ENCODE measurements at regions not wholly inside any gene's neighbourhood (a gene's known extent, or its start where the extent isn't known, plus 50 kb on each side); places are given as distances from the start of the nearest gene placed in this dataset.

- no peak for DNase-seq
- TF ChIP-seq POLR2A (IDR thresholded peaks at IDR 0.05) (no peak), CTCF (IDR thresholded peaks at IDR 0.05) (no peak)
- no peaks in the 10 kb centered on the region for H3K27me3 ChIP-seq
- H3K9me3 ChIP-seq: no peaks in the 10 kb centered on the region
- no peak overlapping the region for H3K4me3 ChIP-seq
- H3K27ac ChIP-seq: no peak overlapping the region
- H3K4me1 ChIP-seq: no peaks in the 10 kb centered on the region
- no peaks in the 10 kb centered on the region for H3K36me3 ChIP-seq
These were observed 296.9 kb upstream of the RND3 start for GRCh38 chr2:150784389-150784788.

- no peaks in the 10 kb centered on the region for H3K27me3 ChIP-seq
- no peak overlapping the region for H3K27ac ChIP-seq
- H3K9me3 ChIP-seq: no peaks in the 10 kb centered on the region
- no peaks in the 10 kb centered on the region for H3K4me1 ChIP-seq
- TF ChIP-seq POLR2A (IDR thresholded peaks at IDR 0.05) (no peak), CTCF (IDR thresholded peaks at IDR 0.05) (no peak)
- no peak overlapping the region for H3K4me3 ChIP-seq
- no peaks in the 10 kb centered on the region for H3K36me3 ChIP-seq
- DNase-seq: no peak
These were observed 296.4 kb upstream of the RND3 start for GRCh38 chr2:150783896-150784295.

GRCh38 chr2:150783015-150783414 lies 295.5 kb upstream of the RND3 start:
- Histone ChIP-seq H3K4me1 (no peaks in the 10 kb centered on the region), H3K36me3 (no peaks in the 10 kb centered on the region), H3K4me3 (no peak overlapping the region), H3K27ac (no peak overlapping the region), H3K9me3 (no peaks in the 10 kb centered on the region), H3K27me3 (no peaks in the 10 kb centered on the region)
- TF ChIP-seq POLR2A (IDR thresholded peaks at IDR 0.05) (no peak), CTCF (IDR thresholded peaks at IDR 0.05) (no peak)
- no peak for DNase-seq

GRCh38 chr2:150782613-150783012 lies 295.1 kb upstream of the RND3 start:
- Histone ChIP-seq H3K9me3 (no peaks in the 10 kb centered on the region), H3K36me3 (no peaks in the 10 kb centered on the region), H3K27me3 (no peaks in the 10 kb centered on the region), H3K27ac (no peak overlapping the region), H3K4me3 (no peak overlapping the region), H3K4me1 (no peaks in the 10 kb centered on the region)
- TF ChIP-seq POLR2A (IDR thresholded peaks at IDR 0.05): no peak
- TF ChIP-seq CTCF (IDR thresholded peaks at IDR 0.05): no peak
- no peak for DNase-seq

- Histone ChIP-seq H3K9me3 (no peaks in the 10 kb centered on the region), H3K4me3 (no peak overlapping the region), H3K27me3 (no peaks in the 10 kb centered on the region), H3K27ac (no peak overlapping the region), H3K36me3 (no peaks in the 10 kb centered on the region), H3K4me1 (no peaks in the 10 kb centered on the region)
- no peak for DNase-seq
- TF ChIP-seq POLR2A (IDR thresholded peaks at IDR 0.05) (no peak), CTCF (IDR thresholded peaks at IDR 0.05) (no peak)
These were observed 293.7 kb upstream of the RND3 start for GRCh38 chr2:150781142-150781541.

GRCh38 chr2:150778828-150779227 lies 291.4 kb upstream of the RND3 start:
- TF ChIP-seq CTCF (IDR thresholded peaks at IDR 0.05): no peak
- TF ChIP-seq POLR2A (IDR thresholded peaks at IDR 0.05): no peak
- Histone ChIP-seq H3K9me3 (no peaks in the 10 kb centered on the region), H3K27me3 (no peaks in the 10 kb centered on the region), H3K4me1 (no peaks in the 10 kb centered on the region), H3K27ac (no peak overlapping the region), H3K36me3 (no peaks in the 10 kb centered on the region), H3K4me3 (no peak overlapping the region)
- no peak for DNase-seq
